Stomach (tissue), 8 donors: ENCODE measurements at regions not wholly inside any gene's neighbourhood (a gene's known extent, or its start where the extent isn't known, plus 50 kb on each side); places are given as distances from the start of the nearest gene placed in this dataset.

Experiments
- DNase-seq, 2 donors: peaks; one replicate each; pipeline versions ENCODE4 v3.0.0 to v3.0.0-alpha.2; 2013 to 2019
- H3K27ac ChIP-seq, 5 donors: fragments of 200-600 bp in 4 of 5; sonication (generic) in 4 of 5; one replicate each; pipeline ENCODE4 v1.5.1; 2013 to 2019; ENCODE audit warnings: mild to moderate bottlenecking in 1 of 5, moderate library complexity in 1 of 5
- H3K27me3 ChIP-seq, 3 donors: fragments of 200-600 bp; sonication (generic); one replicate each; pipeline ENCODE4 v1.5.1; 2017 to 2019; ENCODE audit warnings: mixed run types in 1 of 3
- H3K36me3 ChIP-seq, 4 donors: fragments of 200-600 bp; sonication (generic); 1 replicate in 3 of 4; 2 replicates in 1 of 4; pipeline ENCODE4 v1.5.1; 2016 to 2019
- H3K4me1 ChIP-seq, 4 donors: fragments of 200-600 bp; sonication (generic); one replicate each; pipeline ENCODE4 v1.5.1; 2016 to 2019
- H3K4me3 ChIP-seq, 4 donors: fragments of 200-600 bp; sonication (generic) in 3 of 4; one replicate each; pipeline ENCODE4 v1.5.1; 2016 to 2019; ENCODE audit warnings: mild to moderate bottlenecking in 1 of 4
- H3K9me3 ChIP-seq, 4 donors: fragments of 200-600 bp; sonication (generic); one replicate each; pipeline ENCODE4 v1.5.1; 2016 to 2019
- EP300 ChIP-seq: sonication (generic); formaldehyde crosslinking; IDR thresholded peaks from one replicate; pipeline ENCODE4 v1.6.1; 2017; ENCODE audit warnings: antibody characterized with exemption
- POLR2A ChIP-seq, 4 donors: fragments of 450-650 bp; IDR thresholded peaks; one replicate each; pipeline ENCODE4 v1.6.1; 2016; ENCODE audit warnings: antibody characterized with exemption in 4 of 4, control low read depth in 2 of 4, mild to moderate bottlenecking in 1 of 4, moderate library complexity in 1 of 4
- POLR2AphosphoS5 ChIP-seq, 3 donors: sonication (generic); formaldehyde crosslinking; IDR thresholded peaks; one replicate each; pipeline ENCODE4 v1.6.1; 2016; ENCODE audit warnings: antibody characterized with exemption in 3 of 3
- WGBS, 5 donors: extraction: QIAGEN DNeasy Blood & Tissue Kit in 3 of 5; methylation state at CpG; one replicate each; pipeline versions ENCODE4 v1.1.5 to v1.1.7; 2013 to 2018; 5-methylcytosine and 5-hydroxymethylcytosine counted together
- intact Hi-C: fragments of 100-400 bp; cut with DNase I; formaldehyde crosslinking; loops from one replicate; pipeline ENCODE4 v1.15.1; 2023; ENCODE audit warnings: low total_unique reads
- TF ChIP-seq, protein P1 (sequence below), 7 experiments: fragments of 450-650 bp in 4 of 7; fragments of 200-600 bp in 3 of 7; sonication (generic) in 3 of 7; IDR thresholded peaks; one replicate each; pipeline ENCODE4 v1.5.1; 2016 to 2019; ENCODE audit warnings: antibody characterized with exemption in 7 of 7, control low read depth in 2 of 7, mild to moderate bottlenecking in 1 of 7
- donor health status: healthy with polysubstance abuse.
- donor health status: Bipolar disorder and iron deficiency.
- donor health status: healthy.

DNA sequence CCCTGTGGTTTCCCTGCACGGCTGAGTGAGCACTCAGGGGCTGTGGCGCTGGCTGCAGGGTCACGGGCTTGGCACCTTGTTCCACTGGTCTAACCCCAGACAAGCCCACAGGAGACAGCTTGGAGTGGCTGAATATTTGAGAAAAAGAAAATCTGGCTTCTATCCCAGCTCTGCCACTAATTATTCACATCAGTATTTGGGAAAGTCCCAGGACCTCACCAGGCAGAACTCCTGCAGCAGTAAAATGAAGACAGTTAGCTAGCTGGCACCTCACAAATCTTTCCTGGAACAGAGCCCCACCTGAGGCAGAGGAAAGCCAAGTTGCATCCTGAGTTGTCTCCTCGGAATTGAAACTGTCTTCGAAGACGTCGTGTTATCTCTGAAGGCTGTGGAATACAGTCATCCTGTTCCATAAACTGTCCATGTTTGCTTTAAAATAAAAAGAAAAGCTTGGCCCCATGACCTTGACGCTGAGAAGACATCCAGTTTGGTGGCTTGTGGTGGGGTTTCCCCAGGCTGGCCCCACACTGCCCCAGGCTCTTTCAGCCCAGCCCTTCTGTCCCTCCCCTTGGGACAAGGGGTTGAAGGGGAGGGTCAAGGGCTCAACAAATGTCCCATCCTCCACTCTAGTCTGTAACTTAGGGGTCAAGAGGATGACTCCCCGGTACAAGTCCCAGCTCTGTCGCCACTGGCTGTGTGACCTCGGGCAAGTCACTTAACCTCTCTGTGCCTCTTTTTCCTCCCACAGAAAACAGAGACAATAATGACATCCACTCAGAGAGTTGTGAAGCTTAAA lies 93.8 kb upstream of the TMPRSS2 start:
- Histone ChIP-seq H3K27me3 (no peaks in the 10 kb centered on the region), H3K36me3 (no peaks in the 10 kb centered on the region), H3K27ac (peak overlapping the region; percentile 33 to 69 (median 60)), H3K4me1 (peaks cover 17 to 55% (median 39%) of the 10 kb centered on the region in 4 donors), H3K4me3 (no peak overlapping the region), H3K9me3 (no peaks in the 10 kb centered on the region)
- peak; percentile 33 to 53 for DNase-seq
- intact Hi-C loops, result no loop called here
- WGBS, 5 donors, result 24 to 38% (median 29%) methylated on average over 11 of the region's 11 CpGs
- TF ChIP-seq POLR2AphosphoS5 (IDR thresholded peaks at IDR 0.05) (no peak), EP300 (no peak), POLR2A (IDR thresholded peaks at IDR 0.05) (no peak)
- TF ChIP-seq, protein P1, sequence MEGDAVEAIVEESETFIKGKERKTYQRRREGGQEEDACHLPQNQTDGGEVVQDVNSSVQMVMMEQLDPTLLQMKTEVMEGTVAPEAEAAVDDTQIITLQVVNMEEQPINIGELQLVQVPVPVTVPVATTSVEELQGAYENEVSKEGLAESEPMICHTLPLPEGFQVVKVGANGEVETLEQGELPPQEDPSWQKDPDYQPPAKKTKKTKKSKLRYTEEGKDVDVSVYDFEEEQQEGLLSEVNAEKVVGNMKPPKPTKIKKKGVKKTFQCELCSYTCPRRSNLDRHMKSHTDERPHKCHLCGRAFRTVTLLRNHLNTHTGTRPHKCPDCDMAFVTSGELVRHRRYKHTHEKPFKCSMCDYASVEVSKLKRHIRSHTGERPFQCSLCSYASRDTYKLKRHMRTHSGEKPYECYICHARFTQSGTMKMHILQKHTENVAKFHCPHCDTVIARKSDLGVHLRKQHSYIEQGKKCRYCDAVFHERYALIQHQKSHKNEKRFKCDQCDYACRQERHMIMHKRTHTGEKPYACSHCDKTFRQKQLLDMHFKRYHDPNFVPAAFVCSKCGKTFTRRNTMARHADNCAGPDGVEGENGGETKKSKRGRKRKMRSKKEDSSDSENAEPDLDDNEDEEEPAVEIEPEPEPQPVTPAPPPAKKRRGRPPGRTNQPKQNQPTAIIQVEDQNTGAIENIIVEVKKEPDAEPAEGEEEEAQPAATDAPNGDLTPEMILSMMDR (IDR thresholded peaks at IDR 0.05), result no peak

DNA sequence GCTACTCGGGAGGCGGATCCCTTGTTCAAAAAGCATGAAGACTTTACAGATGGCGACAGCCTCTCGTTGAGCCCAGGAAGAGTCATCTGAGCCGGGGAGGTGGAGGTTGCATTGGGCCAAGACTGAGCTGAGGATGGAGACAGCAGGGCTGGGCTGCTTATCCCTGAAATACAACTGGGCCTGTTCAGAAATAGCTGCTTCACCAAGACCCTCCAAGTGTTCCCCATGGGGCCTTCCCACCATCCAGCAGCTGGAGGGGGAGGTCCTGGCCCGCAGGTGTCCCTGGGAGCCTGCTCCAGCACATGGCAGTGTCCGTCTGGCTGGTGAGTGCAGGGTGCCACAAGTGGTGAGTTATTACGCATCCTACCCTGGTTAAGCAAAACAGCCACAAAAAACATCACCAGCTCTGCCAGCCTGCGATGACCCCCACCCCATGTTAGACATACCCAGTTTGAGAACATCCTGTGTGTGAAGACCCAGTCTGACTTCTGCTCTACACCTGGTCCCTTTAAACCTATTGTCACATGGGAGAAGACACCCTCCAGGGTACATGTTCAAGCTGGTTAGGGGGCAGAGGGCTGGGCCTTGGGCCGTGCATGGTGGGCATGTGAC lies 93.1 kb upstream of the TMPRSS2 start:
- peak in 1 of 2 donors; percentile 22 for DNase-seq
- TF ChIP-seq EP300 (no peak), POLR2AphosphoS5 (IDR thresholded peaks at IDR 0.05) (no peak), POLR2A (IDR thresholded peaks at IDR 0.05) (no peak)
- TF ChIP-seq, protein P1 (IDR thresholded peaks at IDR 0.05), result no peak
- Histone ChIP-seq H3K4me3 (no peak overlapping the region), H3K27me3 (no peaks in the 10 kb centered on the region), H3K36me3 (no peaks in the 10 kb centered on the region), H3K4me1 (peaks cover 17 to 48% (median 34%) of the 10 kb centered on the region in 4 donors), H3K9me3 (no peaks in the 10 kb centered on the region), H3K27ac (peak overlapping the region; percentile 33 to 69 (median 60))
- 68 to 84% (median 83%) methylated on average over 5 to 10 of the region's 10 CpGs for WGBS, 5 donors
- intact Hi-C loops, result no loop called here

DNA sequence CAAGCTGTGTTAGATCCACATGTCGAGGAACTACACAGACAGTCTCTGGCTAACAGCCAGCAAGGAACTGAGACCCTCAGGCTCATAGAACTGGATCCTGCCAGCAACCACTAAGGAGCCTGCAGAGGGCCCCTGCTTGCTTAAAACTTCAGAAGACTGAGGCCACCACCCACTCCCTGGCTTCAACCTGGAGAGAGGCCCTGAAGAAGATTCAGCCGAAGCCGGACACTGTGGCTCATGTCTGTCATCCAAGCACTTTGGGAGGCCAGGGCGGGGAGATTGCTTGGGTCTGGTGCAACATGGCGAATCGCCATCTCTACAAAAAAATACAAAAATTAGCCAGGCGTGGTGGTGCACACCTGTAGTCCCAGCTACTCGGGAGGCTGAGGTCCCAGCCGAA lies 92.6 kb upstream of the TMPRSS2 start:
- Histone ChIP-seq H3K4me3 (no peak overlapping the region), H3K27me3 (no peaks in the 10 kb centered on the region), H3K36me3 (no peaks in the 10 kb centered on the region), H3K27ac (peak overlapping the region in 1 of 5 donors; percentile 69), H3K4me1 (peaks cover 16 to 45% (median 29%) of the 10 kb centered on the region in 4 donors), H3K9me3 (no peaks in the 10 kb centered on the region)
- no peak for DNase-seq
- intact Hi-C loops, result no loop called here
- 90 to 95% (median 92%) methylated on average over 9 of the region's 9 CpGs for WGBS, 5 donors
- TF ChIP-seq EP300 (no peak), POLR2AphosphoS5 (IDR thresholded peaks at IDR 0.05) (no peak), POLR2A (IDR thresholded peaks at IDR 0.05) (no peak)
- TF ChIP-seq, protein P1 (IDR thresholded peaks at IDR 0.05), result no peak

DNA sequence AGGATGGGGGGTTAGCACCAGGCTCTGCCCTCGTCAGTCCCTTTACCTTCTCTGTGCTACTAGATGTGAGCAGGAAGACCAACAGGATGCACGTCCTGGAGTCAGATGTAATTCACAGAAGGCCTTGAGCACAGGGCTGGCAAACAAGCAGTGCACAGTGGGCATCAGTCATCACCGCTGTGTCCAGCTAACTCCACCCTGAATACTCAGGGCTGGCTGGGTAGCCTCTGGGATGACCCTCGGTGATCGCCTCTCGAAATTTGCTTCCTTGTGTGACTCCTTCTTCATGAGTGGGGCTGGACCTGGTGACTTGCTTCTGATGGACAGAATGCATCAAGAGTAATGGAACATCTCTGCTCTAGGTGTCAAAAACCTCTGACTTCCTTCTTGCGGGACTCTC lies 92.2 kb upstream of the TMPRSS2 start:
- 87 to 95% (median 93%) methylated on average over 7 of the region's 7 CpGs for WGBS, 5 donors
- no peaks in the 10 kb centered on the region for H3K9me3 ChIP-seq
- peaks cover 16 to 44% (median 28%) of the 10 kb centered on the region in 4 donors for H3K4me1 ChIP-seq
- peak overlapping the region in 4 of 5 donors; percentile 34 to 88 (median 67) for H3K27ac ChIP-seq
- no peaks in the 10 kb centered on the region for H3K27me3 ChIP-seq
- no peak overlapping the region for H3K4me3 ChIP-seq
- no peaks in the 10 kb centered on the region for H3K36me3 ChIP-seq
- intact Hi-C loops, result no loop called here
- DNase-seq, result peak in 1 of 2 donors; percentile 22
- TF ChIP-seq, protein P1 (IDR thresholded peaks at IDR 0.05), result no peak
- TF ChIP-seq POLR2AphosphoS5 (IDR thresholded peaks at IDR 0.05) (no peak), EP300 (no peak), POLR2A (IDR thresholded peaks at IDR 0.05) (no peak)
